SK-N-SH (cell line): ENCODE measurements at regions not wholly inside any gene's neighbourhood (a gene's known extent, or its start where the extent isn't known, plus 50 kb on each side); places are given as distances from the start of the nearest gene placed in this dataset.

Source experiments
- CTCF ChIA-PET: fragments of 300-600, 350-600 bp; formaldehyde crosslinking; extraction: SDS; loops from one replicate; lab custom pipeline; 2021; lab: Yijun Ruan, JAX
- POLR2A ChIA-PET: fragments of 350-600 bp; sonication (Branson Sonifier 250); formaldehyde crosslinking; extraction: SDS; loops from one replicate; lab custom pipeline; 2020; ENCODE audit warnings: antibody characterized with exemption, inconsistent platforms; lab: Yijun Ruan, JAX
- DNase-seq: peaks from one replicate; pipeline ENCODE4 v3.0.0; 2012
- H2AFZ ChIP-seq: fragments of 200-600 bp; sonication (generic); 2 replicates; pipeline ENCODE4 v1.8.1; 2016; ENCODE audit warnings: antibody characterized with exemption, mild to moderate bottlenecking, low read depth
- H3F3A ChIP-seq: fragments of 200-600 bp; sonication (generic); replicated peaks from 2 replicates; pipeline ENCODE3; 2016; ENCODE audit warnings: antibody characterized with exemption, mild to moderate bottlenecking; ENCODE audit not compliant: insufficient read depth
- H3K27ac ChIP-seq, 2 experiments: fragments of 200-500 bp in 1 of 2; fragments of 200-600 bp in 1 of 2; sonication (Bioruptor generic) in 1 of 2; sonication (generic), shearing (Covaris generic) in 1 of 2; 2 replicates each; pipeline versions ENCODE4 v1.5.1 to v1.6.1; 2014 to 2016; ENCODE audit warnings: low read depth in 2 of 2, inconsistent platforms in 1 of 2, low read length in 1 of 2, mild to moderate bottlenecking in 1 of 2, mixed read lengths in 1 of 2
- H3K27me3 ChIP-seq: fragments of 200-600 bp; sonication (generic), shearing (Covaris generic); 2 replicates; pipeline ENCODE4 v1.6.1; 2016; ENCODE audit warnings: mixed run types; ENCODE audit not compliant: insufficient read depth
- H3K36me3 ChIP-seq, 2 experiments: fragments of 200-500 bp in 1 of 2; fragments of 200-600 bp in 1 of 2; sonication (Bioruptor generic) in 1 of 2; sonication (generic) in 1 of 2; replicated peaks in 1 of 2; 2 replicates each; pipeline versions ENCODE3 to v1.5.1; 2014 to 2016; ENCODE audit warnings: low read length in 1 of 2, mild to moderate bottlenecking in 1 of 2; ENCODE audit not compliant: insufficient read depth in 2 of 2, control insufficient read depth in 1 of 2
- H3K4me1 ChIP-seq, 2 experiments: fragments of 200-500 bp in 1 of 2; fragments of 200-600 bp in 1 of 2; sonication (Bioruptor generic) in 1 of 2; sonication (generic), shearing (Covaris generic) in 1 of 2; 2 replicates each; pipeline versions ENCODE4 v1.5.1 to v1.6.1; 2014 to 2016; ENCODE audit warnings: low read depth in 1 of 2, low read length in 1 of 2, mixed run types in 1 of 2; ENCODE audit not compliant: insufficient read depth in 2 of 2, control insufficient read depth in 1 of 2
- H3K4me2 ChIP-seq: fragments of 200-600 bp; sonication (generic), shearing (Covaris generic); 2 replicates; pipeline ENCODE4 v1.6.1; 2017; ENCODE audit warnings: mixed run types
- H3K4me3 ChIP-seq, 2 experiments: fragments of 200-500 bp in 1 of 2; fragments of 200-600 bp in 1 of 2; sonication (Bioruptor generic) in 1 of 2; sonication (generic), shearing (Covaris generic) in 1 of 2; 2 replicates each; pipeline versions ENCODE4 v1.5.1 to v1.8.1; 2014 to 2016; ENCODE audit warnings: low read depth in 2 of 2, inconsistent platforms in 1 of 2, low read length in 1 of 2, mild to moderate bottlenecking in 1 of 2, mixed read lengths in 1 of 2, moderate library complexity in 1 of 2
- H3K79me2 ChIP-seq: fragments of 200-600 bp; sonication (generic); 2 replicates; pipeline ENCODE4 v1.8.1; 2017; ENCODE audit warnings: mild to moderate bottlenecking; ENCODE audit not compliant: insufficient read depth
- H3K9ac ChIP-seq: fragments of 200-600 bp; sonication (generic); 2 replicates; pipeline ENCODE4 v1.6.1; 2017; ENCODE audit warnings: mixed run types
- H3K9me2 ChIP-seq: fragments of 200-600 bp; sonication (generic); 2 replicates; pipeline ENCODE4 v1.6.1; 2017; ENCODE audit warnings: mixed run types
- H3K9me3 ChIP-seq: fragments of 200-600 bp; sonication (generic); 2 replicates; pipeline ENCODE4 v1.6.1; 2017; ENCODE audit warnings: mixed run types, mild to moderate bottlenecking, moderate library complexity
- H4K20me1 ChIP-seq: fragments of 200-600 bp; sonication (generic); 2 replicates; pipeline ENCODE4 v1.6.1; 2017; ENCODE audit warnings: mild to moderate bottlenecking, mixed run types; ENCODE audit not compliant: insufficient read depth
- CHD2 ChIP-seq: fragments of 150-350 bp; IDR thresholded peaks from 2 replicates; pipeline ENCODE4 v1.6.1; 2018; ENCODE audit warnings: low read length; ENCODE audit not compliant: partially characterized antibody
- ELF1 ChIP-seq: IDR thresholded peaks from 2 replicates; pipeline ENCODE4 v1.4.0; 2012
- EP300 ChIP-seq, 2 experiments: IDR thresholded peaks; 2 replicates each; pipeline versions ENCODE4 v1.4.0 to v1.6.1; 2012; ENCODE audit warnings: borderline replicate concordance in 1 of 2, low read depth in 1 of 2, low read length in 1 of 2
- EZH2phosphoT487 ChIP-seq: fragments of 200-600 bp; sonication (generic); IDR thresholded peaks from 2 replicates; pipeline ENCODE4 v1.6.1; 2017; ENCODE audit warnings: low read depth, mixed run types, mild to moderate bottlenecking, antibody characterized with exemption, moderate library complexity, borderline replicate concordance
- FOSL2 ChIP-seq: IDR thresholded peaks from 2 replicates; pipeline ENCODE4 v1.4.0; 2012; ENCODE audit warnings: low read depth, mild to moderate bottlenecking, moderate library complexity, borderline replicate concordance
- FOXJ3 ChIP-seq: sonication (generic); formaldehyde crosslinking; IDR thresholded peaks from 2 replicates; pipeline ENCODE4 v1.5.1; 2020; ENCODE audit warnings: mild to moderate bottlenecking, missing genetic modification reagents
- FOXM1 ChIP-seq: IDR thresholded peaks from 2 replicates; pipeline ENCODE4 v1.4.0; 2012; ENCODE audit warnings: low read depth, mild to moderate bottlenecking
- GATA2 ChIP-seq: sonication (generic); formaldehyde crosslinking; IDR thresholded peaks from 2 replicates; pipeline ENCODE4 v1.5.0; 2020; ENCODE audit warnings: mild to moderate bottlenecking, missing genetic modification reagents
- MEF2A ChIP-seq: IDR thresholded peaks from 2 replicates; pipeline ENCODE4 v1.4.0; 2012; ENCODE audit warnings: low read depth, borderline replicate concordance
- NFIC ChIP-seq: IDR thresholded peaks from 2 replicates; pipeline ENCODE4 v1.4.0; 2012; ENCODE audit warnings: borderline replicate concordance
- RAD21 ChIP-seq: IDR thresholded peaks from 2 replicates; pipeline ENCODE4 v1.6.1; 2012; ENCODE audit warnings: mild to moderate bottlenecking, low read length
- TAF1 ChIP-seq: IDR thresholded peaks from 2 replicates; pipeline ENCODE4 v1.6.1; 2012; ENCODE audit warnings: low read depth, mild to moderate bottlenecking, low read length, moderate library complexity, borderline replicate concordance
- TEAD4 ChIP-seq: IDR thresholded peaks from 2 replicates; pipeline ENCODE4 v1.4.0; 2012; ENCODE audit warnings: mild to moderate bottlenecking, borderline replicate concordance; ENCODE audit not compliant: insufficient read depth
- YY1 ChIP-seq: IDR thresholded peaks from 2 replicates; pipeline ENCODE4 v1.4.0; 2012; ENCODE audit warnings: low read depth, mild to moderate bottlenecking
- WGBS: methylation state at CpG from one replicate; pipeline ENCODE4 v1.1.6; 2017; ENCODE audit warnings: low lambda C conversion rate; 5-methylcytosine and 5-hydroxymethylcytosine counted together
- TF ChIP-seq, protein P1 (sequence below): IDR thresholded peaks from 2 replicates; pipeline ENCODE4 v1.6.1; 2012; ENCODE audit warnings: mild to moderate bottlenecking, low read depth, low read length, moderate library complexity
- TF ChIP-seq, protein P2 (sequence below): IDR thresholded peaks from 2 replicates; pipeline ENCODE4 v1.4.0; 2012; ENCODE audit warnings: low read depth, borderline replicate concordance
- TF ChIP-seq, protein P3 (sequence below): fragments of 150-350 bp; IDR thresholded peaks from 2 replicates; pipeline ENCODE4 v1.6.1; 2016; ENCODE audit warnings: mild to moderate bottlenecking, low read depth, low read length
- TF ChIP-seq, protein P4 (sequence below): IDR thresholded peaks from 2 replicates; pipeline ENCODE4 v1.4.0; 2012; ENCODE audit warnings: low read depth, borderline replicate concordance

DNA sequence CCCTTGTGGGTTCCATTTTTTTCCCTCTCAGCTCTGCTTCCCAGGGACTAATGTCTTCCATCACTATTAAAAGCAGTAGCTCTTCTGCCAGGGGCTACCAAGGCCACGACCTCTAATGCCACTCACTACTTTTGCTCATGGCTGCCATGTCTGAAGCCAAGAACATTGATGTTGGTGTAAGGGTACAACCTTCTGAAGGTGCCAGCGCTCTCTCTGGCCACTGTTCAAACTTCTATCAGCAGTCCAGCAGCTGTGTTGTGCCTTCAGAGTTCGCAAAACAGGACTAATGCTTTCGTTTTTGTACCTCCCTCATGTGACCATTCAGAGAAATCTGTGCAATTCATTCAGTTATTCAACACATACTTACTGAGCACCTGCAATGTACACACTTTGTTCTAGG lies 121.5 kb upstream of the ENPEP start:
- Histone ChIP-seq H3K9me2 (no peaks in the 10 kb centered on the region), H3K36me3 (no peaks in the 10 kb centered on the region), H3K4me3 (no peak overlapping the region), H3K4me1 (no peaks in the 10 kb centered on the region), H3K9ac (no peak overlapping the region), H4K20me1 (no peaks in the 10 kb centered on the region), H3K9me3 (no peaks in the 10 kb centered on the region), H3F3A (no peaks in the 10 kb centered on the region), H2AFZ (no peak overlapping the region), H3K27ac (no peak overlapping the region), H3K27me3 (no peaks in the 10 kb centered on the region), H3K79me2 (no peaks in the 10 kb centered on the region), H3K4me2 (no peak overlapping the region)
- ChIA-PET POLR2A (no interaction called here), CTCF (no interaction called here)
- no peak for DNase-seq
- WGBS, result 3% methylated on average over 4 of the region's 4 CpGs
- TF ChIP-seq MEF2A (no peak), EP300 (IDR thresholded peaks at IDR 0.05; ENCODE audit: borderline replicate concordance in 1 of 2, low read depth in 1 of 2, low read length in 1 of 2) (no peak), NFIC (no peak), GATA2 (no peak), FOSL2 (no peak), FOXM1 (no peak), EZH2phosphoT487 (no peak), RAD21 (no peak), TAF1 (no peak), CHD2 (no peak), ELF1 (no peak), YY1 (no peak), TEAD4 (no peak), FOXJ3 (CRISPR knock-in tag) (no peak)
- TF ChIP-seq, protein P1, sequence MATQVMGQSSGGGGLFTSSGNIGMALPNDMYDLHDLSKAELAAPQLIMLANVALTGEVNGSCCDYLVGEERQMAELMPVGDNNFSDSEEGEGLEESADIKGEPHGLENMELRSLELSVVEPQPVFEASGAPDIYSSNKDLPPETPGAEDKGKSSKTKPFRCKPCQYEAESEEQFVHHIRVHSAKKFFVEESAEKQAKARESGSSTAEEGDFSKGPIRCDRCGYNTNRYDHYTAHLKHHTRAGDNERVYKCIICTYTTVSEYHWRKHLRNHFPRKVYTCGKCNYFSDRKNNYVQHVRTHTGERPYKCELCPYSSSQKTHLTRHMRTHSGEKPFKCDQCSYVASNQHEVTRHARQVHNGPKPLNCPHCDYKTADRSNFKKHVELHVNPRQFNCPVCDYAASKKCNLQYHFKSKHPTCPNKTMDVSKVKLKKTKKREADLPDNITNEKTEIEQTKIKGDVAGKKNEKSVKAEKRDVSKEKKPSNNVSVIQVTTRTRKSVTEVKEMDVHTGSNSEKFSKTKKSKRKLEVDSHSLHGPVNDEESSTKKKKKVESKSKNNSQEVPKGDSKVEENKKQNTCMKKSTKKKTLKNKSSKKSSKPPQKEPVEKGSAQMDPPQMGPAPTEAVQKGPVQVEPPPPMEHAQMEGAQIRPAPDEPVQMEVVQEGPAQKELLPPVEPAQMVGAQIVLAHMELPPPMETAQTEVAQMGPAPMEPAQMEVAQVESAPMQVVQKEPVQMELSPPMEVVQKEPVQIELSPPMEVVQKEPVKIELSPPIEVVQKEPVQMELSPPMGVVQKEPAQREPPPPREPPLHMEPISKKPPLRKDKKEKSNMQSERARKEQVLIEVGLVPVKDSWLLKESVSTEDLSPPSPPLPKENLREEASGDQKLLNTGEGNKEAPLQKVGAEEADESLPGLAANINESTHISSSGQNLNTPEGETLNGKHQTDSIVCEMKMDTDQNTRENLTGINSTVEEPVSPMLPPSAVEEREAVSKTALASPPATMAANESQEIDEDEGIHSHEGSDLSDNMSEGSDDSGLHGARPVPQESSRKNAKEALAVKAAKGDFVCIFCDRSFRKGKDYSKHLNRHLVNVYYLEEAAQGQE, result no peak
- TF ChIP-seq, protein P2, sequence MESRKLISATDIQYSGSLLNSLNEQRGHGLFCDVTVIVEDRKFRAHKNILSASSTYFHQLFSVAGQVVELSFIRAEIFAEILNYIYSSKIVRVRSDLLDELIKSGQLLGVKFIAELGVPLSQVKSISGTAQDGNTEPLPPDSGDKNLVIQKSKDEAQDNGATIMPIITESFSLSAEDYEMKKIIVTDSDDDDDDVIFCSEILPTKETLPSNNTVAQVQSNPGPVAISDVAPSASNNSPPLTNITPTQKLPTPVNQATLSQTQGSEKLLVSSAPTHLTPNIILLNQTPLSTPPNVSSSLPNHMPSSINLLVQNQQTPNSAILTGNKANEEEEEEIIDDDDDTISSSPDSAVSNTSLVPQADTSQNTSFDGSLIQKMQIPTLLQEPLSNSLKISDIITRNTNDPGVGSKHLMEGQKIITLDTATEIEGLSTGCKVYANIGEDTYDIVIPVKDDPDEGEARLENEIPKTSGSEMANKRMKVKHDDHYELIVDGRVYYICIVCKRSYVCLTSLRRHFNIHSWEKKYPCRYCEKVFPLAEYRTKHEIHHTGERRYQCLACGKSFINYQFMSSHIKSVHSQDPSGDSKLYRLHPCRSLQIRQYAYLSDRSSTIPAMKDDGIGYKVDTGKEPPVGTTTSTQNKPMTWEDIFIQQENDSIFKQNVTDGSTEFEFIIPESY, result no peak
- TF ChIP-seq, protein P3, sequence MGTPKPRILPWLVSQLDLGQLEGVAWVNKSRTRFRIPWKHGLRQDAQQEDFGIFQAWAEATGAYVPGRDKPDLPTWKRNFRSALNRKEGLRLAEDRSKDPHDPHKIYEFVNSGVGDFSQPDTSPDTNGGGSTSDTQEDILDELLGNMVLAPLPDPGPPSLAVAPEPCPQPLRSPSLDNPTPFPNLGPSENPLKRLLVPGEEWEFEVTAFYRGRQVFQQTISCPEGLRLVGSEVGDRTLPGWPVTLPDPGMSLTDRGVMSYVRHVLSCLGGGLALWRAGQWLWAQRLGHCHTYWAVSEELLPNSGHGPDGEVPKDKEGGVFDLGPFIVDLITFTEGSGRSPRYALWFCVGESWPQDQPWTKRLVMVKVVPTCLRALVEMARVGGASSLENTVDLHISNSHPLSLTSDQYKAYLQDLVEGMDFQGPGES, result no peak
- TF ChIP-seq, protein P4, sequence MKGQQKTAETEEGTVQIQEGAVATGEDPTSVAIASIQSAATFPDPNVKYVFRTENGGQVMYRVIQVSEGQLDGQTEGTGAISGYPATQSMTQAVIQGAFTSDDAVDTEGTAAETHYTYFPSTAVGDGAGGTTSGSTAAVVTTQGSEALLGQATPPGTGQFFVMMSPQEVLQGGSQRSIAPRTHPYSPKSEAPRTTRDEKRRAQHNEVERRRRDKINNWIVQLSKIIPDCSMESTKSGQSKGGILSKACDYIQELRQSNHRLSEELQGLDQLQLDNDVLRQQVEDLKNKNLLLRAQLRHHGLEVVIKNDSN, result no peak
